HepG2 (cell line): ENCODE measurements at regions not wholly inside any gene's neighbourhood (a gene's known extent, or its start where the extent isn't known, plus 50 kb on each side); places are given as distances from the start of the nearest gene placed in this dataset.

ENCODE experiments used
- ATAC-seq: fragments of 200-7000 bp; cut with Tn5 transposase; 3 replicates; pipeline ENCODE4 v1.9.1; 2020; ENCODE audit warnings: mild to moderate bottlenecking, moderate library complexity
- BruUV-seq: library from RNA; stranded (reverse); fragments of 400-500 nt; replicated peaks from 2 replicates; lab custom pipeline; 2021; lab: Mats Ljungman, UMichigan
- CTCF ChIA-PET: fragments of 300-600 bp; formaldehyde crosslinking; extraction: SDS; loops from one replicate; lab custom pipeline; 2021; ENCODE audit warnings: low total read pairs, inconsistent platforms, low intra/inter-chr PET ratio; lab: Yijun Ruan, JAX
- POLR2A ChIA-PET: fragments of 350-600 bp; sonication (Branson Sonifier 250); formaldehyde crosslinking; loops from one replicate; lab custom pipeline; 2020; ENCODE audit warnings: antibody characterized with exemption, inconsistent platforms; lab: Yijun Ruan, JAX
- DNase-seq: peaks from one replicate; pipeline ENCODE4 v3.0.0-alpha.2; 2015; ENCODE audit warnings: low spot score
- FAIRE-seq: peaks from 3 replicates; lab custom pipeline; 2011; peaks lifted over from hg19 to GRCh38; lab: Jason Lieb, UNC
- H2AFZ ChIP-seq: one replicate; pipeline ENCODE4 v1.6.1; 2011; ENCODE audit warnings: low read length, inconsistent platforms
- H3K27ac ChIP-seq: fragments of 300-600 bp; 3 replicates; pipeline ENCODE4 v1.8.0; 2011; ENCODE audit warnings: mixed run types, mild to moderate bottlenecking, mixed read lengths, low read length, inconsistent platforms; ENCODE audit not compliant: insufficient read depth; ENCODE audit errors: extremely low read length
- H3K27me3 ChIP-seq, 2 experiments: fragments of 200-600 bp in 1 of 2; 2 replicates in 1 of 2; 3 replicates in 1 of 2; pipeline versions ENCODE4 v1.6.0 to v1.8.0; 2011; ENCODE audit warnings: low read length in 2 of 2, mild to moderate bottlenecking in 2 of 2, moderate library complexity in 2 of 2, inconsistent platforms in 1 of 2; ENCODE audit not compliant: insufficient read depth in 2 of 2, control insufficient read depth in 1 of 2
- H3K36me3 ChIP-seq, 2 experiments: fragments of 200-600 bp in 1 of 2; replicated peaks in 1 of 2; 2 replicates in 1 of 2; 3 replicates in 1 of 2; pipeline versions ENCODE4 v1.5.1 to v1.8.0; 2011; ENCODE audit warnings: low read length in 2 of 2, inconsistent platforms in 1 of 2; ENCODE audit not compliant: insufficient read depth in 2 of 2, control insufficient read depth in 1 of 2
- H3K4me1 ChIP-seq: 2 replicates; pipeline ENCODE4 v1.5.1; 2012; ENCODE audit warnings: low read length, inconsistent platforms; ENCODE audit not compliant: insufficient read depth
- H3K4me2 ChIP-seq: 2 replicates; pipeline ENCODE4 v1.6.0; 2011; ENCODE audit warnings: low read depth, low read length, inconsistent platforms
- H3K4me3 ChIP-seq, 3 experiments: fragments of 200-600 bp in 1 of 3; sonication (generic), shearing (Covaris generic) in 1 of 3; replicated peaks in 1 of 3; 2 replicates each; pipeline ENCODE4 v1.5.1; 2011 to 2016; ENCODE audit warnings: low read length in 3 of 3, inconsistent platforms in 2 of 3, low read depth in 2 of 3, mild to moderate bottlenecking in 2 of 3, control low read depth in 1 of 3, mixed read lengths in 1 of 3; ENCODE audit not compliant: insufficient read depth in 1 of 3
- H3K79me2 ChIP-seq: one replicate; pipeline ENCODE4 v1.6.1; 2011; ENCODE audit warnings: low read length, inconsistent platforms; ENCODE audit not compliant: insufficient read depth
- H3K9ac ChIP-seq: 2 replicates; pipeline ENCODE4 v1.6.0; 2011; ENCODE audit warnings: mild to moderate bottlenecking, low read depth, low read length, inconsistent platforms; ENCODE audit not compliant: insufficient read depth
- H3K9me3 ChIP-seq: 2 replicates; pipeline ENCODE4 v1.5.1; 2012; ENCODE audit warnings: mild to moderate bottlenecking, low read length
- H4K20me1 ChIP-seq: 2 replicates; pipeline ENCODE4 v1.6.0; 2011; ENCODE audit warnings: inconsistent platforms, mild to moderate bottlenecking, low read length, moderate library complexity; ENCODE audit not compliant: insufficient read depth
- CREM ChIP-seq, 2 experiments: sonication (generic) in 1 of 2; formaldehyde crosslinking in 1 of 2; IDR thresholded peaks; 2 replicates each; pipeline versions ENCODE4 v1.4.0 to v1.6.1; 2016 to 2020; ENCODE audit warnings: antibody characterized with exemption in 1 of 2, mild to moderate bottlenecking in 1 of 2, missing genetic modification reagents in 1 of 2
- CTCF ChIP-seq: sonication (generic); formaldehyde crosslinking; IDR thresholded peaks from 2 replicates; pipeline ENCODE4 v1.5.0; 2020; ENCODE audit warnings: mild to moderate bottlenecking, missing genetic modification reagents, moderate library complexity
- HDAC1 ChIP-seq: sonication (generic); formaldehyde crosslinking; IDR thresholded peaks from 2 replicates; pipeline ENCODE4 v1.5.1; 2020; ENCODE audit warnings: mild to moderate bottlenecking, missing genetic modification reagents
- MYC ChIP-seq: sonication (generic); formaldehyde crosslinking; IDR thresholded peaks from 2 replicates; pipeline ENCODE4 v1.9.0; 2021; ENCODE audit warnings: missing genetic modification reagents, borderline replicate concordance
- PHF20 ChIP-seq: sonication (generic); formaldehyde crosslinking; IDR thresholded peaks from 2 replicates; pipeline ENCODE4 v1.5.0; 2020; ENCODE audit warnings: mild to moderate bottlenecking, missing genetic modification reagents
- PRMT3 ChIP-seq: sonication (generic); formaldehyde crosslinking; IDR thresholded peaks from 2 replicates; pipeline ENCODE4 v1.8.1; 2022; ENCODE audit warnings: low read depth, mild to moderate bottlenecking, moderate library complexity, missing genetic modification reagents, borderline replicate concordance
- REXO4 ChIP-seq: sonication (generic); formaldehyde crosslinking; IDR thresholded peaks from 2 replicates; pipeline ENCODE4 v1.8.0; 2022; ENCODE audit warnings: missing genetic modification reagents, mild to moderate bottlenecking, borderline replicate concordance
- RNF219 ChIP-seq: sonication (generic); formaldehyde crosslinking; IDR thresholded peaks from 2 replicates; pipeline ENCODE4 v1.5.0; 2020; ENCODE audit warnings: mild to moderate bottlenecking, missing genetic modification reagents
- SKIL ChIP-seq: sonication (generic); formaldehyde crosslinking; IDR thresholded peaks from 2 replicates; pipeline ENCODE4 v1.8.0; 2022; ENCODE audit warnings: missing genetic modification reagents, mild to moderate bottlenecking, moderate library complexity, borderline replicate concordance
- SYNCRIP ChIP-seq: fragments of 200-400 bp; formaldehyde crosslinking; IDR thresholded peaks from 2 replicates; pipeline ENCODE4 v1.6.1; 2018; ENCODE audit warnings: mild to moderate bottlenecking, low read depth, low read length; ENCODE audit not compliant: insufficient read depth
- ZBTB44 ChIP-seq: sonication (generic); formaldehyde crosslinking; IDR thresholded peaks from 2 replicates; pipeline ENCODE4 v1.4.0; 2020; ENCODE audit warnings: missing genetic modification reagents
- ZFY ChIP-seq: sonication (generic); formaldehyde crosslinking; IDR thresholded peaks from 2 replicates; pipeline ENCODE4 v1.4.0; 2020; ENCODE audit warnings: missing genetic modification reagents
- ZNF138 ChIP-seq: sonication (generic); formaldehyde crosslinking; IDR thresholded peaks from 2 replicates; pipeline ENCODE4 v1.5.0; 2020; ENCODE audit warnings: mild to moderate bottlenecking, low read depth, missing genetic modification reagents
- ZNF337 ChIP-seq: sonication (generic); formaldehyde crosslinking; IDR thresholded peaks from 2 replicates; pipeline ENCODE4 v1.5.1; 2020; ENCODE audit warnings: missing genetic modification reagents, low read depth, mild to moderate bottlenecking, borderline replicate concordance
- WGBS: methylation state at CpG from one replicate; pipeline ENCODE4 v1.1.6; 2017; ENCODE audit warnings: low lambda C conversion rate; 5-methylcytosine and 5-hydroxymethylcytosine counted together
- in situ Hi-C: cut with HindIII; loops from 2 replicates; pipeline ENCODE4 v1.10.0; 2017; ENCODE audit warnings: low pct_unique_long_range_greater_than_20kb; ENCODE audit not compliant: extremely low pct_ligation_motif_present
- intact Hi-C: fragments of 100-400 bp; cut with micrococcal nuclease; formaldehyde crosslinking; loops from one replicate; pipeline ENCODE4 v1.10.0; 2022; ENCODE audit not compliant: unreplicated experiment

GRCh38 chr5:2985718-2986117 is 234.2 kb upstream of the IRX2 start:
- Histone ChIP-seq H3K27me3 (no peaks in the 10 kb centered on the region; a peak in 1 of 5 replicates), H3K4me3 (no peak overlapping the region)
- TF ChIP-seq REXO4: no peak
- no peak for TF ChIP-seq ZNF337 (CRISPR knock-in tag)
- no peak for TF ChIP-seq ZFY (CRISPR knock-in tag)
- no peak for TF ChIP-seq HDAC1 (CRISPR knock-in tag)
- TF ChIP-seq SYNCRIP: no peak
- TF ChIP-seq CTCF (CRISPR knock-in tag): no peak
- no peak for TF ChIP-seq PHF20 (CRISPR knock-in tag)
- no peak for TF ChIP-seq CREM (IDR thresholded peaks at IDR 0.05)
- no peak for TF ChIP-seq CREM (CRISPR knock-in tag; IDR thresholded peaks at IDR 0.05)
- TF ChIP-seq ZNF138 (CRISPR knock-in tag): no peak
- no peak for TF ChIP-seq MYC (CRISPR knock-in tag)
- TF ChIP-seq SKIL: no peak
- no peak for TF ChIP-seq RNF219 (CRISPR knock-in tag)
- TF ChIP-seq ZBTB44: no peak
- TF ChIP-seq PRMT3: no peak
- TF ChIP-seq, all 625 proteins: peak for 0
- POLR2A ChIA-PET: no interaction called here
- in situ Hi-C loops (no loop called here), intact Hi-C loops (no loop called here)
- no peak for DNase-seq
- WGBS: 6% methylated on average over 3 of the region's 3 CpGs
- Histone ChIP-seq H3K9ac (no peak overlapping the region), H3K4me1 (no peaks in the 10 kb centered on the region), H3K27ac (no peak overlapping the region), H3K79me2 (no peaks in the 10 kb centered on the region), H3K36me3 (no peaks in the 10 kb centered on the region), H3K4me2 (no peak overlapping the region), H2AFZ (no peak overlapping the region), H4K20me1 (no peaks in the 10 kb centered on the region), H3K9me3 (no peaks in the 10 kb centered on the region)
- CTCF ChIA-PET: no interaction called here
- ATAC-seq: no peak
- FAIRE-seq: no peak
- BruUV-seq: no TSS peak
